NB4 (cell line): ENCODE measurements at regions not wholly inside any gene's neighbourhood (a gene's known extent, or its start where the extent isn't known, plus 50 kb on each side); places are given as distances from the start of the nearest gene placed in this dataset.

ENCODE experiments used
- DNase-seq: peaks from one replicate; pipeline ENCODE4 v3.0.0; 2010; ENCODE audit warnings: low read depth
- H3K4me3 ChIP-seq: one replicate; pipeline ENCODE4 v1.5.1; 2011; ENCODE audit warnings: mild to moderate bottlenecking, low read depth, low read length, moderate library complexity
- MAX ChIP-seq: IDR thresholded peaks from 2 replicates; pipeline ENCODE4 v1.6.1; 2011; ENCODE audit warnings: low read depth, low read length
- MYC ChIP-seq: IDR thresholded peaks from 2 replicates; pipeline ENCODE4 v1.6.1; 2011; ENCODE audit warnings: low read depth, low read length
- POLR2A ChIP-seq: IDR thresholded peaks from 2 replicates; pipeline ENCODE4 v1.6.1; 2011; ENCODE audit warnings: mild to moderate bottlenecking; ENCODE audit not compliant: insufficient read length; ENCODE audit errors: extremely low read depth
- TF ChIP-seq, protein P1 (sequence below): IDR thresholded peaks from one replicate; pipeline ENCODE4 v1.5.1; 2012; ENCODE audit warnings: low read depth, low read length

DNA sequence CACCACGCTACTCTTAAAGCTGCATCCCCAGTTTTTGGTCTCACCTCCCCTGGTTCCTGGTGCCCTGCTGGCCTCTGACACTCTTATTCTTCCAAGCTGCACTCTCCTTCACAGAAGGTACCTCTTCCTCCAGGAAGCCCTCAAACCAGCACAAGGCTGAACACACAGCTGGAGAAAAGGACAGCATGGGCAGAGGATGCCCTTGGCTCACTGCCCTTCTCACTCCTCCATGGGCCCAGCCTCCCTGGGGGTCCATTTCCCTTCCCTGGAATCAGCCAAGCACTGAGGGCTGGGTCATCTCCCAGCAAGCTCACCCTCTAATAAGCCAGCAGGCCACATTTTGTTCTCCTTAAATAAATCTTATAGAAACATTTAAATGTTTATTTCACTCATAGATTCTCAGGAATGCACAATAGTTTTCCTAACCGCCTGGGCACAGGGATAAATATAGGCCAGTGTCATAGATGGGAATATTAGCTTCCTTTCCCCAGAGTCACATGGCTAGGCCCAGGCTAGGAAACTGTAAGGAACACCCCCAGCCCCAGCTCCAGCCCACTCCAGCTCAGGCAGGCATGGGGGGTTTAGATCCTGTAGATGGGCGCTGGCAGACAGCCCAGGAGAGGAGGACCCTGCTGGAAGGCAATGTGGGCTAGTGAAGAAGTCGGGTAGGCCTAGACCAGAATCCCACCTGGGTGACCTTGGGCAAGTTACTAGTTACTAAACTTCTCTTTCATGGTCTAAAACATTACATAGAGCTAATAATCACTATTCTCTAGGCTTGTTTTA is 51.5 kb downstream of the IRAG1 start:
- H3K4me3 ChIP-seq, result no peak overlapping the region
- no peak for DNase-seq
- TF ChIP-seq MYC (no peak), MAX (no peak), POLR2A (no peak)
- TF ChIP-seq, protein P1, sequence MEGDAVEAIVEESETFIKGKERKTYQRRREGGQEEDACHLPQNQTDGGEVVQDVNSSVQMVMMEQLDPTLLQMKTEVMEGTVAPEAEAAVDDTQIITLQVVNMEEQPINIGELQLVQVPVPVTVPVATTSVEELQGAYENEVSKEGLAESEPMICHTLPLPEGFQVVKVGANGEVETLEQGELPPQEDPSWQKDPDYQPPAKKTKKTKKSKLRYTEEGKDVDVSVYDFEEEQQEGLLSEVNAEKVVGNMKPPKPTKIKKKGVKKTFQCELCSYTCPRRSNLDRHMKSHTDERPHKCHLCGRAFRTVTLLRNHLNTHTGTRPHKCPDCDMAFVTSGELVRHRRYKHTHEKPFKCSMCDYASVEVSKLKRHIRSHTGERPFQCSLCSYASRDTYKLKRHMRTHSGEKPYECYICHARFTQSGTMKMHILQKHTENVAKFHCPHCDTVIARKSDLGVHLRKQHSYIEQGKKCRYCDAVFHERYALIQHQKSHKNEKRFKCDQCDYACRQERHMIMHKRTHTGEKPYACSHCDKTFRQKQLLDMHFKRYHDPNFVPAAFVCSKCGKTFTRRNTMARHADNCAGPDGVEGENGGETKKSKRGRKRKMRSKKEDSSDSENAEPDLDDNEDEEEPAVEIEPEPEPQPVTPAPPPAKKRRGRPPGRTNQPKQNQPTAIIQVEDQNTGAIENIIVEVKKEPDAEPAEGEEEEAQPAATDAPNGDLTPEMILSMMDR, result no peak

DNA sequence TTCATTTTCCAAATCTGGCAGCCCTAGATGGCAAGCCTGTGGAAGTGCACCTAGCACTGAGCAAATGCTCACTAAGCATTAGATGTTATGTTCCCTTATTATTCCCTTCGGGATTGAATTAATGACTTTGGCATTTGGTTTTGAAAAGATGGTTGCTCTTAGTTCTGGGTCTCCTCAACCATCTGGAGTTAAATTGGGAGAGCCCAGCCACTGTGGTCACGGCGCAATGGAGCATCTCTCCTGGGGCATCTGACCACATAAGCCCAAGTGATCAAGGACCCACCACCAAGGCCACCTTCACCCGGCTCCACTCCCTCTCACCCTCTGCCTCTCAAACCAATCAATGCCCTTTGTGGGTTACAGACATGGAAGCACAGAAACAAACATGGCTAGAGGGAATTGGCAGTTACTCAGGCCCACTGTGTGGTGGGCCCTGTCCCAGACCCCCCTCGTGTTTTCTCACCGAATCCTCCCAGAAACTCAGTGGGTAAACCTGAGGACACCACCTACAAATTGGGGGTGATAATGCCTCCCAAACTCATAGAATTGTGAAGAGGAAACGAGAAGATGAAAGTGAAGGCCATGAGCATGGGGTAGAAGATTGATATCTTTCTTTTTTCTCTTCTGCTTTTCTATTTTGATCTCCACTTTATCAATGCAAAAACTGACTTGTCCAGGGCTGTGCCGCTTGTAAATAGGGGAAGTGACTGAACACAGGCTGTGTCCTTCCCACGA is 52.2 kb downstream of the IRAG1 start:
- no peak for TF ChIP-seq POLR2A
- TF ChIP-seq MYC, result no peak
- TF ChIP-seq, protein P1, result no peak
- TF ChIP-seq MAX, result no peak
- H3K4me3 ChIP-seq, result no peak overlapping the region
- DNase-seq, result peak; percentile 81

GRCh38 chr11:10640308-10640707 is 53.2 kb downstream of the IRAG1 start:
- TF ChIP-seq, protein P1, result no peak
- TF ChIP-seq POLR2A (no peak), MAX (0 out of 2 replicates have a peak, but pooled peaks have one; percentile 17), MYC (no peak)
- H3K4me3 ChIP-seq, result no peak overlapping the region
- peak; percentile 67 for DNase-seq

- no peak overlapping the region for H3K4me3 ChIP-seq
- TF ChIP-seq POLR2A (no peak), MAX (0 out of 2 replicates have a peak, but pooled peaks have one; percentile 22)
- peak; percentile 45 for DNase-seq
Measured at GRCh38 chr11:10639350-10639749, 54.2 kb downstream of the IRAG1 start.

- H3K4me3 ChIP-seq, result no peak overlapping the region
- TF ChIP-seq, protein P1, result no peak
- no peak for TF ChIP-seq MYC
- TF ChIP-seq POLR2A, result no peak
- no peak for TF ChIP-seq MAX
- DNase-seq, result no peak
Measured at GRCh38 chr11:10638316-10638925, 55.1 kb downstream of the IRAG1 start.
